H9 (cell line): ENCODE measurements at regions not wholly inside any gene's neighbourhood (a gene's known extent, or its start where the extent isn't known, plus 50 kb on each side); places are given as distances from the start of the nearest gene placed in this dataset.

Experiments used
- DNase-seq: peaks from one replicate; pipeline ENCODE4 v3.0.0-alpha.2; 2017
- H2AFZ ChIP-seq: one replicate; pipeline ENCODE4 v1.6.1; 2013; ENCODE audit warnings: mild to moderate bottlenecking, low read length, control low read depth, moderate library complexity
- H2AK5ac ChIP-seq: 2 replicates; pipeline ENCODE4 v1.6.1; 2013; ENCODE audit warnings: low read length, control low read depth, mixed read lengths; ENCODE audit not compliant: insufficient read length
- H2BK120ac ChIP-seq: one replicate; pipeline ENCODE4 v1.6.1; 2013; ENCODE audit warnings: low read depth, mild to moderate bottlenecking, low read length, control low read depth, inconsistent platforms; ENCODE audit not compliant: poor library complexity, severe bottlenecking
- H2BK12ac ChIP-seq: 2 replicates; pipeline ENCODE4 v1.6.1; 2013; ENCODE audit warnings: low read length, control low read depth, mixed read lengths, low read depth; ENCODE audit not compliant: insufficient read length
- H2BK15ac ChIP-seq: 2 replicates; pipeline ENCODE4 v1.6.1; 2013; ENCODE audit warnings: low read depth, low read length, control low read depth
- H2BK20ac ChIP-seq: one replicate; pipeline ENCODE4 v1.6.1; 2013; ENCODE audit warnings: low read depth, mild to moderate bottlenecking, low read length, control low read depth, inconsistent platforms; ENCODE audit not compliant: poor library complexity, severe bottlenecking
- H2BK5ac ChIP-seq: 2 replicates; pipeline ENCODE4 v1.6.1; 2013; ENCODE audit warnings: low read length, control low read depth, mixed read lengths; ENCODE audit not compliant: insufficient read length
- H3K14ac ChIP-seq: 2 replicates; pipeline ENCODE4 v1.6.1; 2013; ENCODE audit warnings: low read length, control low read depth; ENCODE audit not compliant: insufficient read depth
- H3K18ac ChIP-seq: 2 replicates; pipeline ENCODE4 v1.6.1; 2013; ENCODE audit warnings: low read depth, mild to moderate bottlenecking, mixed read lengths, low read length, control low read depth; ENCODE audit not compliant: insufficient read length
- H3K23ac ChIP-seq: 2 replicates; pipeline ENCODE4 v1.6.1; 2013; ENCODE audit warnings: low read length, control low read depth, mixed read lengths, low read depth; ENCODE audit not compliant: insufficient read length
- H3K23me2 ChIP-seq: 2 replicates; pipeline ENCODE4 v1.6.1; 2013; ENCODE audit warnings: low read depth, mild to moderate bottlenecking, mixed read lengths, low read length, control low read depth; ENCODE audit not compliant: insufficient read length, poor library complexity, severe bottlenecking
- H3K27ac ChIP-seq: 2 replicates; pipeline ENCODE4 v1.5.1; 2013; ENCODE audit warnings: low read length, control low read depth, mixed read lengths, low read depth; ENCODE audit not compliant: insufficient read length
- H3K27me3 ChIP-seq: 2 replicates; pipeline ENCODE4 v1.6.1; 2013; ENCODE audit warnings: low read length, control low read depth, inconsistent platforms; ENCODE audit not compliant: insufficient read depth
- H3K4ac ChIP-seq: 2 replicates; pipeline ENCODE4 v1.6.1; 2013; ENCODE audit warnings: low read depth, mild to moderate bottlenecking, control low read depth, inconsistent platforms, low read length, moderate library complexity
- H3K4me1 ChIP-seq: 2 replicates; pipeline ENCODE4 v1.6.1; 2013; ENCODE audit warnings: low read length, control low read depth, inconsistent platforms; ENCODE audit not compliant: insufficient read depth
- H3K4me2 ChIP-seq: 2 replicates; pipeline ENCODE4 v1.6.1; 2013; ENCODE audit warnings: low read length, control low read depth, mixed read lengths; ENCODE audit not compliant: insufficient read length, insufficient read depth
- H3K56ac ChIP-seq: 2 replicates; pipeline ENCODE4 v1.6.1; 2013; ENCODE audit warnings: low read depth, mild to moderate bottlenecking, mixed read lengths, low read length, control low read depth; ENCODE audit not compliant: insufficient read length
- H3K79me1 ChIP-seq: 2 replicates; pipeline ENCODE4 v1.6.1; 2013; ENCODE audit warnings: low read depth, mild to moderate bottlenecking, moderate library complexity, low read length, control low read depth, inconsistent platforms; ENCODE audit not compliant: insufficient read depth, poor library complexity, severe bottlenecking
- H3K79me2 ChIP-seq: 2 replicates; pipeline ENCODE4 v1.6.1; 2013; ENCODE audit warnings: low read length, control low read depth, inconsistent platforms; ENCODE audit not compliant: insufficient read depth
- H3K9ac ChIP-seq: 2 replicates; pipeline ENCODE4 v1.6.1; 2013; ENCODE audit warnings: low read length, control low read depth, mixed read lengths; ENCODE audit not compliant: insufficient read length; ENCODE audit errors: extremely low read depth
- H3K9me3 ChIP-seq: one replicate; pipeline ENCODE4 v1.6.1; 2013; ENCODE audit warnings: low read depth, low read length, inconsistent platforms; ENCODE audit not compliant: control insufficient read depth
- H3T11ph ChIP-seq: one replicate; pipeline ENCODE4 v1.6.1; 2013; ENCODE audit warnings: mild to moderate bottlenecking, low read length, control low read depth, inconsistent platforms
- H4K20me1 ChIP-seq: one replicate; pipeline ENCODE4 v1.6.1; 2013; ENCODE audit not compliant: control insufficient read depth, insufficient read length, insufficient read depth
- H4K5ac ChIP-seq: 2 replicates; pipeline ENCODE4 v1.6.1; 2013; ENCODE audit warnings: low read depth, mild to moderate bottlenecking, mixed read lengths, low read length, control low read depth; ENCODE audit not compliant: insufficient read length
- H4K8ac ChIP-seq: replicated peaks from 2 replicates; pipeline ENCODE4 v1.6.1; 2013; ENCODE audit warnings: low read length, control low read depth, mixed read lengths, low read depth; ENCODE audit not compliant: insufficient read length
- H4K91ac ChIP-seq: 2 replicates; pipeline ENCODE4 v1.6.1; 2013; ENCODE audit warnings: low read depth, mild to moderate bottlenecking, moderate library complexity, mixed read lengths, low read length, control low read depth; ENCODE audit not compliant: insufficient read length
- H3K27ac Mint-ChIP-seq, 3 experiments: 2 replicates in 2 of 3; 3 replicates in 1 of 3; pipeline ENCODE4 v1.8.0; 2020 to 2021; ENCODE audit warnings: mixed read lengths in 3 of 3, mild to moderate bottlenecking in 1 of 3, moderate library complexity in 1 of 3
- H3K27me3 Mint-ChIP-seq: 2 replicates; pipeline ENCODE4 v1.8.0; 2021; ENCODE audit warnings: low read depth, mild to moderate bottlenecking, moderate library complexity, mixed read lengths
- H3K36me3 Mint-ChIP-seq, 3 experiments: 2 replicates in 2 of 3; 3 replicates in 1 of 3; pipeline ENCODE4 v1.8.0; 2020 to 2021; ENCODE audit warnings: low read depth in 3 of 3, mixed read lengths in 3 of 3; ENCODE audit not compliant: insufficient read depth in 1 of 3
- H3K4me1 Mint-ChIP-seq, 2 experiments: 2 replicates each; pipeline ENCODE4 v1.8.0; 2020; ENCODE audit warnings: mixed read lengths in 2 of 2
- H3K4me3 Mint-ChIP-seq, 2 experiments: 2 replicates in 1 of 2; 3 replicates in 1 of 2; pipeline ENCODE4 v1.8.0; 2020 to 2021; ENCODE audit warnings: mild to moderate bottlenecking in 2 of 2, mixed read lengths in 2 of 2, moderate library complexity in 1 of 2
- H3K9me3 Mint-ChIP-seq, 2 experiments: 2 replicates in 1 of 2; 3 replicates in 1 of 2; pipeline ENCODE4 v1.8.0; 2020; ENCODE audit warnings: mild to moderate bottlenecking in 2 of 2, mixed read lengths in 2 of 2, moderate library complexity in 1 of 2
- WGBS: extraction: QIAGEN DNeasy Blood & Tissue Kit; methylation state at CpG from one replicate; pipeline ENCODE4 v1.1.7; 2013; ENCODE audit warnings: missing lambda C conversion rate, low lambda C conversion rate, mixed read lengths; ENCODE audit not compliant: insufficient read length; ENCODE audit errors: extremely low coverage; 5-methylcytosine and 5-hydroxymethylcytosine counted together
- TF ChIP-seq, protein P1 (sequence below): fragments of 200-600 bp; sonication (generic); conservative IDR thresholded peaks from 3 replicates; pipeline ENCODE4 v1.8.0; 2021; ENCODE audit warnings: antibody characterized with exemption, mild to moderate bottlenecking

DNA sequence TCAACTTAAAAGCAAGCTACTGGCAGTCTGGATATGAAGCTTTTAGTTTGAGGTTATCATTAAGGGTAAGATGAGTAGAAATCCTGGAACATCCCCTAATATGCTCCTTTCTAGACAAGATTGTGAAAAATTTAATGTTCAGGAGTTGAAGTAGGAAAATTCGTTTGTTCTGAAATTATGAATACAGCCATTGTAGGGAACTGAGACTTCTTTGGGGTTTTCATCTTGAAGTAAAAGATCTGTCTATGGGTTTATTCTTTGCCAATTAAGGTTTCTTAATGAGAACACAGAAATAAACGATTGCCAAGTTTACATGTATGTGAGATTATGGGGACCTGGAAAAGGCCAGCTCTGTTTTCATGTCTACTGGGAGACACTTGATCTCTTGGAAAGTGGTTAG, 225.6 kb upstream of the MOCS1 start:
- peaks cover 12% of the 10 kb centered on the region for H3K27me3 Mint-ChIP-seq
- Histone ChIP-seq H2AK5ac (no peak overlapping the region), H4K8ac (no peak overlapping the region), H2BK12ac (no peak overlapping the region), H3K79me2 (no peaks in the 10 kb centered on the region), H3K4me2 (no peak overlapping the region), H3T11ph (no peak overlapping the region), H4K5ac (no peak overlapping the region), H4K91ac (no peak overlapping the region), H3K23ac (no peak overlapping the region), H3K56ac (no peak overlapping the region), H2AFZ (no peak overlapping the region), H4K20me1 (no peaks in the 10 kb centered on the region), H3K9ac (no peak overlapping the region), H2BK5ac (no peak overlapping the region), H3K23me2 (no peaks in the 10 kb centered on the region), H3K14ac (no peak overlapping the region), H2BK20ac (no peak overlapping the region), H3K4ac (no peak overlapping the region), H3K79me1 (no peaks in the 10 kb centered on the region), H2BK120ac (no peak overlapping the region), H3K27me3 (no peaks in the 10 kb centered on the region), H3K9me3 (no peaks in the 10 kb centered on the region), H3K4me1 (no peaks in the 10 kb centered on the region; the same call in 1 of the 2 replicates), H3K27ac (no peak overlapping the region), H2BK15ac (no peak overlapping the region), H3K18ac (no peak overlapping the region)
- TF ChIP-seq, protein P1, sequence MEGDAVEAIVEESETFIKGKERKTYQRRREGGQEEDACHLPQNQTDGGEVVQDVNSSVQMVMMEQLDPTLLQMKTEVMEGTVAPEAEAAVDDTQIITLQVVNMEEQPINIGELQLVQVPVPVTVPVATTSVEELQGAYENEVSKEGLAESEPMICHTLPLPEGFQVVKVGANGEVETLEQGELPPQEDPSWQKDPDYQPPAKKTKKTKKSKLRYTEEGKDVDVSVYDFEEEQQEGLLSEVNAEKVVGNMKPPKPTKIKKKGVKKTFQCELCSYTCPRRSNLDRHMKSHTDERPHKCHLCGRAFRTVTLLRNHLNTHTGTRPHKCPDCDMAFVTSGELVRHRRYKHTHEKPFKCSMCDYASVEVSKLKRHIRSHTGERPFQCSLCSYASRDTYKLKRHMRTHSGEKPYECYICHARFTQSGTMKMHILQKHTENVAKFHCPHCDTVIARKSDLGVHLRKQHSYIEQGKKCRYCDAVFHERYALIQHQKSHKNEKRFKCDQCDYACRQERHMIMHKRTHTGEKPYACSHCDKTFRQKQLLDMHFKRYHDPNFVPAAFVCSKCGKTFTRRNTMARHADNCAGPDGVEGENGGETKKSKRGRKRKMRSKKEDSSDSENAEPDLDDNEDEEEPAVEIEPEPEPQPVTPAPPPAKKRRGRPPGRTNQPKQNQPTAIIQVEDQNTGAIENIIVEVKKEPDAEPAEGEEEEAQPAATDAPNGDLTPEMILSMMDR = no peak
- no peak overlapping the region for H3K27ac Mint-ChIP-seq
- H3K36me3 Mint-ChIP-seq = no peaks in the 10 kb centered on the region; a peak in 1 of 7 replicates
- H3K4me1 Mint-ChIP-seq = peaks cover 7% of the 10 kb centered on the region in 2 experiments
- no peak overlapping the region for H3K4me3 Mint-ChIP-seq
- WGBS = no CpG with 5 or more reads among the region's 2 CpGs
- H3K9me3 Mint-ChIP-seq = no peaks in the 10 kb centered on the region
- DNase-seq = no peak
